OCI-LY1 (cell line): ENCODE measurements at regions not wholly inside any gene's neighbourhood (a gene's known extent, or its start where the extent isn't known, plus 50 kb on each side); places are given as distances from the start of the nearest gene placed in this dataset.

Experiments
- H2AFZ ChIP-seq: fragments of 200-600 bp; sonication (generic), shearing (Covaris generic); 2 replicates; pipeline ENCODE4 v1.6.0; 2014; ENCODE audit warnings: antibody characterized with exemption, mild to moderate bottlenecking, low read length
- H3F3A ChIP-seq: fragments of 200-600 bp; sonication (generic), shearing (Covaris generic); 2 replicates; pipeline ENCODE4 v1.6.0; 2014; ENCODE audit warnings: mild to moderate bottlenecking, antibody characterized with exemption, low read length, moderate library complexity; ENCODE audit not compliant: insufficient read depth
- H3K27ac ChIP-seq: fragments of 200-600 bp; sonication (generic); 2 replicates; pipeline ENCODE4 v1.5.1; 2014; ENCODE audit warnings: low read length, mixed run types, mild to moderate bottlenecking, low read depth; ENCODE audit not compliant: poor library complexity, severe bottlenecking
- H3K27me3 ChIP-seq: fragments of 200-600 bp; sonication (generic); 2 replicates; pipeline ENCODE4 v1.6.0; 2014; ENCODE audit warnings: antibody characterized with exemption, mild to moderate bottlenecking, low read length, moderate library complexity; ENCODE audit not compliant: insufficient read depth
- H3K36me3 ChIP-seq: fragments of 200-600 bp; sonication (generic); 2 replicates; pipeline ENCODE4 v1.6.1; 2014; ENCODE audit warnings: mild to moderate bottlenecking, antibody characterized with exemption, low read length, moderate library complexity, mixed read lengths; ENCODE audit not compliant: insufficient read depth
- H3K4me1 ChIP-seq: fragments of 200-600 bp; sonication (generic); 2 replicates; pipeline ENCODE4 v1.5.1; 2014; ENCODE audit warnings: mild to moderate bottlenecking, low read length, moderate library complexity; ENCODE audit not compliant: insufficient read depth, severe bottlenecking
- H3K4me2 ChIP-seq: fragments of 200-600 bp; sonication (generic), shearing (Covaris generic); 2 replicates; pipeline ENCODE4 v1.6.1; 2014; ENCODE audit warnings: low read length
- H3K4me3 ChIP-seq: fragments of 200-600 bp; sonication (generic); 2 replicates; pipeline ENCODE4 v1.5.1; 2014; ENCODE audit warnings: low read length, low read depth, mild to moderate bottlenecking, mixed read lengths; ENCODE audit not compliant: poor library complexity, severe bottlenecking
- H3K79me2 ChIP-seq: fragments of 200-600 bp; shearing (Covaris generic); 2 replicates; pipeline ENCODE4 v1.6.1; 2016; ENCODE audit warnings: mixed run types, low read length, mixed read lengths; ENCODE audit not compliant: insufficient read depth
- H3K9ac ChIP-seq: fragments of 200-600 bp; sonication (generic), shearing (Covaris generic); 2 replicates; pipeline ENCODE4 v1.6.1; 2014; ENCODE audit warnings: mild to moderate bottlenecking, low read length, mixed read lengths
- H3K9me2 ChIP-seq: fragments of 200-600 bp; sonication (generic), shearing (Covaris generic); 2 replicates; pipeline ENCODE4 v1.6.1; 2014; ENCODE audit warnings: low read depth, mild to moderate bottlenecking, low read length, mixed read lengths
- H3K9me3 ChIP-seq: fragments of 200-600 bp; shearing (Covaris generic); 2 replicates; pipeline ENCODE4 v1.6.1; 2014; ENCODE audit warnings: low read length, mixed read lengths
- H4K20me1 ChIP-seq: fragments of 200-600 bp; sonication (generic), shearing (Covaris generic); 2 replicates; pipeline ENCODE4 v1.6.0; 2016; ENCODE audit warnings: mild to moderate bottlenecking, low read length; ENCODE audit not compliant: insufficient read depth
- EZH2 ChIP-seq: fragments of 200-600 bp; sonication (generic), shearing (Covaris generic); IDR thresholded peaks from 2 replicates; pipeline ENCODE4 v1.8.0; 2017; ENCODE audit warnings: borderline replicate concordance, mixed run types, mild to moderate bottlenecking, antibody characterized with exemption, low read length, moderate library complexity, mixed read lengths
- TF ChIP-seq, protein P1 (sequence below): fragments of 200-600 bp; sonication (generic), shearing (Covaris generic); IDR thresholded peaks from 2 replicates; pipeline ENCODE4 v1.5.1; 2017; ENCODE audit warnings: mild to moderate bottlenecking, antibody characterized with exemption, low read length, moderate library complexity, mixed read lengths

DNA sequence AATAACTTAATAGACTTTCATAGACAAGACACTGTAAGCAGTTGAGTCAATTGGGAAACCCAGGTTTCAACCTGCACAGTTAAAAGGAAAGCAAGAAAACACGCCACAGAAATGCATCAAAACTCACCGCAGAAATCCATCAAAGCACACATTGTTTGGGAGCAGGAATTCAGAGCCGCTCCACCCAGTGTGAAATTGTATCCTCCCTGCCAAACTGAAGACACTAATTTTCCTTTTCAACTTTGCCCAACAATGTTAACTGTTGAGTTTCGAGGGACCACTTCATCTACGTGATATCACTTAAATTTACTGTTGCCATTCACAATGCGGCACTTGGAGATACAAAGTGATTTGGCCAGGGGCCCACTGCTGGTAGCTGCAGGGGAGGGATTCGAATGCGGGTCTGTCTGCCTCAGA lies 92.7 kb downstream of the DACT2 start:
- Histone ChIP-seq H3K79me2 (no peaks in the 10 kb centered on the region), H3K4me1 (no peaks in the 10 kb centered on the region), H3K4me3 (no peak overlapping the region), H3K36me3 (no peaks in the 10 kb centered on the region), H3K27ac (no peak overlapping the region), H3F3A (no peaks in the 10 kb centered on the region), H4K20me1 (no peaks in the 10 kb centered on the region), H3K9me3 (no peaks in the 10 kb centered on the region), H3K9ac (no peak overlapping the region), H3K4me2 (no peak overlapping the region), H2AFZ (no peak overlapping the region), H3K27me3 (no peaks in the 10 kb centered on the region), H3K9me2 (no peaks in the 10 kb centered on the region)
- no peak for TF ChIP-seq EZH2
- TF ChIP-seq, protein P1, sequence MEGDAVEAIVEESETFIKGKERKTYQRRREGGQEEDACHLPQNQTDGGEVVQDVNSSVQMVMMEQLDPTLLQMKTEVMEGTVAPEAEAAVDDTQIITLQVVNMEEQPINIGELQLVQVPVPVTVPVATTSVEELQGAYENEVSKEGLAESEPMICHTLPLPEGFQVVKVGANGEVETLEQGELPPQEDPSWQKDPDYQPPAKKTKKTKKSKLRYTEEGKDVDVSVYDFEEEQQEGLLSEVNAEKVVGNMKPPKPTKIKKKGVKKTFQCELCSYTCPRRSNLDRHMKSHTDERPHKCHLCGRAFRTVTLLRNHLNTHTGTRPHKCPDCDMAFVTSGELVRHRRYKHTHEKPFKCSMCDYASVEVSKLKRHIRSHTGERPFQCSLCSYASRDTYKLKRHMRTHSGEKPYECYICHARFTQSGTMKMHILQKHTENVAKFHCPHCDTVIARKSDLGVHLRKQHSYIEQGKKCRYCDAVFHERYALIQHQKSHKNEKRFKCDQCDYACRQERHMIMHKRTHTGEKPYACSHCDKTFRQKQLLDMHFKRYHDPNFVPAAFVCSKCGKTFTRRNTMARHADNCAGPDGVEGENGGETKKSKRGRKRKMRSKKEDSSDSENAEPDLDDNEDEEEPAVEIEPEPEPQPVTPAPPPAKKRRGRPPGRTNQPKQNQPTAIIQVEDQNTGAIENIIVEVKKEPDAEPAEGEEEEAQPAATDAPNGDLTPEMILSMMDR: no peak

DNA sequence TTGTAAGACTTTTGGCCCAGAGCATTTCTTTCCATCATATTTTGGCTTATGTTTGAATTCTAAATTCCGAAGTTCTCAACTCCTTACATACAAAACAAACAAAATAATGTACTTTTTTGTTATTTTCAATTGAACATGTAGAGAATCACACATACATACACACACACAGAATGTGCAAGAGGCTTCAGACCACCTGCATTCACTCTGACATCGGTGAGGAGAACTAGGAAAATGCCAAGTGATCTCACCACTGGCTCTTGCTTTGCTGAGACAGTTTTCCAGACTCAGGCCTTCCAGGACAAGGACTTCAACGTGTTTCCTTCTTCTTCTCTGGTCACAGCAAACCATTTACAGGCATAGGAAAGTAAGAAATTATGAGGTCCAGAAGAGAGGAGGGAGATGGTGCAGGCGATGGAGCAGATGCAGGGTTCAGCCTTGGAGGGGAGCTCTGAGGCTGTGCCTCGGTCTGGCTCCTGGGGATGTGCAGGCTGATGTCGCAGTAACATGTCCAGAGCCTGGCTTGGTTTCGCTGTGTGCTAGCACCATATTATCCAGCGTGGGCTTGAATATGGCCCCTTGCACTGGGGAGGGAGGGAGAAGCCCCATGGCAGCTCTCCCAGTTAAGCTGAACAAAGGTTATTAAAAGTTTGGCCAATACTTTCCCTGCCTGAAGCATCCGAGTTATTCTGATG lies 93.4 kb downstream of the DACT2 start:
- Histone ChIP-seq H3F3A (no peaks in the 10 kb centered on the region), H3K79me2 (no peaks in the 10 kb centered on the region), H3K9me3 (no peaks in the 10 kb centered on the region), H3K4me1 (no peaks in the 10 kb centered on the region), H2AFZ (no peak overlapping the region), H3K9ac (no peak overlapping the region), H3K4me2 (no peak overlapping the region), H3K4me3 (no peak overlapping the region), H3K36me3 (no peaks in the 10 kb centered on the region), H4K20me1 (no peaks in the 10 kb centered on the region), H3K27ac (no peak overlapping the region), H3K9me2 (no peaks in the 10 kb centered on the region), H3K27me3 (no peaks in the 10 kb centered on the region)
- TF ChIP-seq, protein P1: no peak
- TF ChIP-seq EZH2: no peak

DNA sequence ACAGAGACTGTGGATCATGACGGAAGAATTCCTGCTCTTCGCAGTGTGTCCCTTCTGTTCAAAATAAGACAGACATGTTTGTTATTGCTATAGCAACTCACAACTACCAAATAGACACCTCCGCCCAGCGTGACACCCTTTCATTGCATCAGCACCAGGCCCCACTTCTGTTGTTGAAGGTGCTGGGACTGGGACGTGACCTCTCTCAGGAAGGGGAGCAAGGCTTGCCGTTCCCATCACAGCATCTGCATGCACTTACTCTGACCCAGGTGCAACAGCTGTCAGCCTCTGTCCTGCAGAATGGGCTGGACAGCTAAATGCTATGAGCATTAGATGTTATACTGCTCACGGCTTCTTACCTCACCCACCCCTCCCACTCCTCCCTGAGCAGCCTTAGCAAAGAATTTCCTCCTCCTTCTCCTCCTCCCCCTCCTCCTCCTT lies 94.1 kb downstream of the DACT2 start:
- Histone ChIP-seq H2AFZ (no peak overlapping the region), H3K9me2 (no peaks in the 10 kb centered on the region), H3K4me3 (no peak overlapping the region), H3K36me3 (no peaks in the 10 kb centered on the region), H3K9me3 (no peaks in the 10 kb centered on the region), H3K4me1 (no peaks in the 10 kb centered on the region), H3K9ac (no peak overlapping the region), H4K20me1 (no peaks in the 10 kb centered on the region), H3K27me3 (no peaks in the 10 kb centered on the region), H3F3A (no peaks in the 10 kb centered on the region), H3K4me2 (no peak overlapping the region), H3K27ac (no peak overlapping the region), H3K79me2 (no peaks in the 10 kb centered on the region)
- no peak for TF ChIP-seq EZH2
- TF ChIP-seq, protein P1: no peak
